GM12864 (cell line): ENCODE measurements at regions not wholly inside any gene's neighbourhood (a gene's known extent, or its start where the extent isn't known, plus 50 kb on each side); places are given as distances from the start of the nearest gene placed in this dataset.
"Not testable (repeated sequence)": the region's sequence is repeated elsewhere in the genome, so short reads cannot be mapped to it uniquely, and the experiment has no call there.

ENCODE experiments used
- DNase-seq: peaks from one replicate; pipeline ENCODE4 v3.0.0-alpha.2; 2011; ENCODE audit warnings: low read depth
- H3K4me3 ChIP-seq: 2 replicates; pipeline ENCODE4 v1.5.1; 2011; ENCODE audit warnings: mild to moderate bottlenecking, low read depth, low read length, control low read depth
- TF ChIP-seq, protein P1 (sequence below): IDR thresholded peaks from 2 replicates; pipeline ENCODE4 v1.5.1; 2011; ENCODE audit warnings: low read depth, mild to moderate bottlenecking, moderate library complexity, low read length, control low read depth, inconsistent platforms; ENCODE audit errors: missing control alignments

DNA sequence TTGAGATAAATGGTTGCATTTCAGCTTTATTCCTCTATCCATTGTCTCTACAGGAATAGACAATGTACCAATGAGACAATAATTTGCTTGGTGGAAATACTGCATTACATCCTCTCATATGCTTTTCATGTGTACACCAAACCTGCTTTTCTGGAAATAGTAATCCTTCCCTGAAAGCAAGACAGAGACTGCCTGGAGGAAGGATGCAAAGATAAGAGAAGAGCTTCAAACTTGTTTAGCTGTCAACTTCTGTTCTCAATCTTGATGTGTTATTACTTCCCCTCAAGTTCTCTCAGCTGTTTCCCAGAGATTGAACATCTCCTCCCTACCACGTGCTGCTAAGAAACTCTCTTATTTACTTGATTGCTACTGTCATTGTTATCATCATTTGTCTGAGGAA is 1125.4 kb upstream of the TMPRSS15 start:
- TF ChIP-seq, protein P1, sequence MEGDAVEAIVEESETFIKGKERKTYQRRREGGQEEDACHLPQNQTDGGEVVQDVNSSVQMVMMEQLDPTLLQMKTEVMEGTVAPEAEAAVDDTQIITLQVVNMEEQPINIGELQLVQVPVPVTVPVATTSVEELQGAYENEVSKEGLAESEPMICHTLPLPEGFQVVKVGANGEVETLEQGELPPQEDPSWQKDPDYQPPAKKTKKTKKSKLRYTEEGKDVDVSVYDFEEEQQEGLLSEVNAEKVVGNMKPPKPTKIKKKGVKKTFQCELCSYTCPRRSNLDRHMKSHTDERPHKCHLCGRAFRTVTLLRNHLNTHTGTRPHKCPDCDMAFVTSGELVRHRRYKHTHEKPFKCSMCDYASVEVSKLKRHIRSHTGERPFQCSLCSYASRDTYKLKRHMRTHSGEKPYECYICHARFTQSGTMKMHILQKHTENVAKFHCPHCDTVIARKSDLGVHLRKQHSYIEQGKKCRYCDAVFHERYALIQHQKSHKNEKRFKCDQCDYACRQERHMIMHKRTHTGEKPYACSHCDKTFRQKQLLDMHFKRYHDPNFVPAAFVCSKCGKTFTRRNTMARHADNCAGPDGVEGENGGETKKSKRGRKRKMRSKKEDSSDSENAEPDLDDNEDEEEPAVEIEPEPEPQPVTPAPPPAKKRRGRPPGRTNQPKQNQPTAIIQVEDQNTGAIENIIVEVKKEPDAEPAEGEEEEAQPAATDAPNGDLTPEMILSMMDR = no peak
- no peak overlapping the region for H3K4me3 ChIP-seq
- no peak for DNase-seq

DNA sequence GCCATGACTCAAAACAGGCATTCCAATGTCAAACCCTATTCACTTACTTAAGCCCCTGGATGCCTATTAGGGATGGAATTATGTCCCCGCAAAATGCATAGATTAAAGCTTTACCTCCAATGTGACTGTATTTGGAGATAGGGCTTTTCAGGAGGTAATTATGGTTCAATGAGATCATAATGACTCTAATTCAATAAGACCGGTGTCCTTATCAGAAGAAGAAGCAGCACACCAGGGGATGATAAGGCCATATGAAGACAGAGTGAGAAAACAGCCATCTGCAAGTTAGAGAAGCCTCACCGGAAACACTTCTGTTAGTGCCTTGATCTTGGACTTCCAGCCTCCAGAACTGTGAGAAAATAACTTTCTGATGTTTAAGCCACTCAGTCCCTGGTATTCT is 1131.8 kb upstream of the TMPRSS15 start:
- TF ChIP-seq, protein P1 = no peak
- H3K4me3 ChIP-seq = no peak overlapping the region
- DNase-seq = no peak

DNA sequence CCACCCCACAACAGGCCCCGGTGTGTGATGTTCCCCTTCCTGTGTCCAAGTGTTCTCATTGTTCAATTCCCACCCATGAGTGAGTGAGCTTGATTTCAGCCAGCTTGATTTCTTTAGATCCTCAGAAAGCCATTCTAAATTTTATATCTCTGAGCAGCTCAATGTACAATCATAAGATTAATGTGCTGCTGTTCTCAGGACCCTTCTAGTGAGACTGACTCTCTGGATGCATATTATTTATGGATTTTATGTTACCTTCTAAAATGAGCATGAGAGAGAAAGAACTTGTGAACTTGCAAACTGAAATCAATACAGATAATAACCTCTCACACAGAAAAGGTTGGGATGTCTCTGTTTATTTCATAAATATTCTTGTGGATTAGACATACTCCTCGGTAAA is 1133.5 kb upstream of the TMPRSS15 start:
- TF ChIP-seq, protein P1 = no peak
- DNase-seq = no peak
- no peak overlapping the region for H3K4me3 ChIP-seq

DNA sequence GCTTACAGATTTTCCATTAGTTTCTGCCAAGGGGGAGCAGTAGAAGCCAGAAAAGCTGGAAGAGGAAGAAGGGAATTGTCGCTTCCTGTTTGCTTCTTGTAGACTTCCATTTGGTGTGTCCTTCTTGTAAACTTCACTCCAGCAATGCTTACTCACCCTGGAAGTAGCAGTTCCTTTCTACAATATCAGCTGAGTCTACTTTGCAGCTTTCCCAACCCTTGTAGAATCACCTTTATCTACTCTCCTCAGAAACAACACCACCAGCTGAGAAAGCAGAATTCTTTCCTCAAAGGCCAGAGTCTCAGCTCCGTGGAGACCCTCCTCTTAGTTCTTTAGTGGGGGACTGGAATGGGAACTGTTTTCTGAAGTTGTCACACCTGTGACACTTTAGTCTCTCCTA is 1136.7 kb upstream of the TMPRSS15 start:
- no peak for DNase-seq
- TF ChIP-seq, protein P1 = no peak
- no peak overlapping the region for H3K4me3 ChIP-seq

DNA sequence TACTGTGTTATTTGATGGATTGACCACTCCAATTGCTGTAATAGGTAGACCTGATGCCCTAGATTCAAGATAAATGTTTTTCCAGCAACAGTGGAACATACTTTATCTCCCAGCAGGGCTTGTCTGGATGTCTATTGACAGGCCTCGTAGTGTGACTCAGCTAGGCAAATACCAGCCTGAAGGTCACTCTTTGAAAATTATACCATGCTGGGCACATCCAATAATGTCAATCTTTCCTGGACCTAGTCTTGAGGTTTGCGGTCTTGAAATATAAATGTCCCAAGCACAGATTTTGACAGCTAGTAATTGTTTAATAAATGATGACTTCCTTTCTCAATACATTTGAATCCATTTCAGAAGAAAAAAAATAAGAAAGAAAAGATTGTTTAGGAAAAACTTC is 1138.0 kb upstream of the TMPRSS15 start:
- TF ChIP-seq, protein P1 = no peak
- no peak for DNase-seq
- H3K4me3 ChIP-seq = no peak overlapping the region

DNA sequence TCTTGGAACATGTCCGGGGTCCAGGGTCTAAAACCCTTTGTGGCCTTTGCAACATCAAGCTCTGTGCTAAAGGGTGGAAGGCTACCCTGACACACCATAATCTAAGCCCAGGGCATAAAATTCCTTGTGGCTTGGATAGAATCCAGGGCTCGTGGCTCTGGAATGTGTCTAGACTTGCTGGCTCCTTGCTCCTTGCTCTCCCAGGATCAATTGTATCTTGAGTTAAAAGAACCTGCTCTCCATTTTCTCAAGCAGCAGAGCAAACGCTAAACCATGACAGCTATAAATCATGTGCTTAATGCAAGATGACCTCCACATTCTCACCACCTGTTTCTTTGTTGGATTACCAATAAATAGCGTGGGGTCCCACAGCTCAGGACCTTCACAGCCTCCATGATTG is 1140.9 kb upstream of the TMPRSS15 start:
- not testable (repeated sequence) for DNase-seq, H3K4me3 ChIP-seq

DNA sequence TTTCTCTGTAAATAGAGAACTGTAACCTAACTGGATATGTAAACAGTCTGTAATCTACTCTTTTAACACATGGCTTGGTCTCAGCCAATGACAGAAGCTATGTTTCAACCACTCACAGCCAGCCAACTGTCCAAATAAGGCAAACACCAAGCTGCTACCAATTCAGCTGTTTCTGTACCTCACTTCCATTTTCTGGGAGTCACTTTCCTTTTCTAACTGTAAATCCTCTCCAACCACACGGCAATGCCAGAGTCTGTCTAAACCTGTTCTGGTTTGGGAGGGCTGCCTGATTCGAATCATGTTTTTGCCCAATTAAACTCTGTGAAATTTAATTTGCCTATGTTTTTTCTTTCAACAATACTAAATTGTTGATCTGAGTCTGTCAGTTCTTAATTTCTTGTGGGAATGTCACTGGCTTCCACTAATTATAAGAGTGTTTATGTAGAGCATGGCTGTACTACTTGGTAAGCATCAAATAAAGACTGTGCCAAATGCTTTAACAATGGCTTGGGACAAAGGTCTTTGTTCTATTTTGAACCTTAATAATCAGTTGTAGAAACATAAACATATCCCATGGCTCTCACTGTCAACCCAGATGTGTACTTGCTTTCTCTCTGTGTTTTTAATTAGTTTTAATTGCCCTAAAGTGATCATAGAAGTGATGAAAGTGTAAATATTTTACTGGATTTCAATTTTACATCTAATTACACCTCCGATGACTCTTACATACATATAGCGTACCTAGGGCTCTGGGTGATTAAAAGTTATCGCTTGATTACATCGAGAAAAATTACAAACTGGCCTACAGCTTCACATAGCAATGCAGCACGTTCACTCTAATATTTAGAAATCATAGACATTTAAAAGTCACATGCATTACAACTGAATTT is 1144.6 kb upstream of the TMPRSS15 start:
- TF ChIP-seq, protein P1 = no peak
- H3K4me3 ChIP-seq = no peak overlapping the region
- DNase-seq = no peak
